NT2/D1 (cell line): ENCODE measurements at regions not wholly inside any gene's neighbourhood (a gene's known extent, or its start where the extent isn't known, plus 50 kb on each side); places are given as distances from the start of the nearest gene placed in this dataset.

Source experiments
- SUZ12 ChIP-seq: IDR thresholded peaks from 2 replicates; pipeline ENCODE4 v1.6.1; 2011; ENCODE audit not compliant: insufficient read length, insufficient read depth; ENCODE audit errors: extremely low read depth
- YY1 ChIP-seq: IDR thresholded peaks from 2 replicates; pipeline ENCODE4 v1.6.1; 2011; ENCODE audit not compliant: insufficient read length, insufficient read depth
- ZNF274 ChIP-seq: IDR thresholded peaks from 2 replicates; pipeline ENCODE4 v1.6.1; 2011; ENCODE audit warnings: mild to moderate bottlenecking, low read depth, low read length

- TF ChIP-seq ZNF274 (no peak), YY1 (no peak), SUZ12 (no peak)
Observed at GRCh38 chr15:69762373-69763148, 309.9 kb downstream of the RPLP1 start.
